Peyer's patch (tissue), 4 donors: ENCODE measurements at regions not wholly inside any gene's neighbourhood (a gene's known extent, or its start where the extent isn't known, plus 50 kb on each side); places are given as distances from the start of the nearest gene placed in this dataset.

Experiments used
- DNase-seq, 3 donors: peaks; one replicate each; pipeline ENCODE4 v3.0.0-alpha.2; 2017 to 2019
- H3K27ac ChIP-seq, 4 donors: fragments of 200-600 bp; sonication (generic); one replicate each; pipeline ENCODE4 v1.5.1; 2016 to 2019
- H3K27me3 ChIP-seq, 2 donors: fragments of 200-600 bp; sonication (generic); one replicate each; pipeline ENCODE4 v1.5.1; 2019
- H3K36me3 ChIP-seq, 3 donors: fragments of 200-600 bp; sonication (generic); one replicate each; pipeline ENCODE4 v1.5.1; 2016 to 2019
- H3K4me1 ChIP-seq, 4 donors: fragments of 200-600 bp; sonication (generic); one replicate each; pipeline ENCODE4 v1.5.1; 2016 to 2019
- H3K4me3 ChIP-seq, 4 donors: fragments of 200-600 bp; sonication (generic); 1 replicate in 3 of 4; 2 replicates in 1 of 4; pipeline ENCODE4 v1.5.1; 2016 to 2019; ENCODE audit warnings: mild to moderate bottlenecking in 1 of 4
- H3K9me3 ChIP-seq, 4 donors: fragments of 200-600 bp; sonication (generic); one replicate each; pipeline ENCODE4 v1.5.1; 2016 to 2019; ENCODE audit warnings: mild to moderate bottlenecking in 1 of 4
- POLR2A ChIP-seq, 2 donors: fragments of 450-650 bp; IDR thresholded peaks; one replicate each; pipeline ENCODE4 v1.5.1; 2017; ENCODE audit warnings: antibody characterized with exemption in 2 of 2, mild to moderate bottlenecking in 2 of 2, moderate library complexity in 2 of 2
- TF ChIP-seq, protein P1 (sequence below), 6 experiments: fragments of 450-650 bp in 4 of 6; fragments of 200-600 bp in 2 of 6; sonication (generic) in 1 of 6; IDR thresholded peaks; one replicate each; pipeline ENCODE4 v1.5.1; 2017 to 2019; ENCODE audit warnings: antibody characterized with exemption in 6 of 6, mild to moderate bottlenecking in 3 of 6, moderate library complexity in 1 of 6

DNA sequence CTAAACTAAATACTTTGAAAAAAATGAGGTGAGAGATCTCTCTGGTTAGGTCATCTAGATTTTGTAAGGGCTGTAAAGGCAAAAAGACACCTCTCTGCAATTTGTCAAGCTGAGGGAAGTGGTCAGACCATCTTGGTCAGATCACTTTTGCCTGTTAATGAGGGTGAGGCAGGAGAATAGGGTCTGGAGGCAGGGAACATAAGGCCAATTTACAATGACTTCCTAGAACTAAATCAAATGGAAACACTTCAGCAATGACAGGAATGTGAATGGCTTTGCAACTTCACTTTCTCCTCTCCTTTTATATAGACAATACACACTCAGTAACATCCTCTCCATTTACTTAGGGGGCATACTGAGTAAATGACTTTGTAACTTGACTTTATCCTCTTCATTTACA, 1653.4 kb downstream of the SLITRK5 start:
- no peaks in the 10 kb centered on the region for H3K4me1 ChIP-seq
- TF ChIP-seq, protein P1, sequence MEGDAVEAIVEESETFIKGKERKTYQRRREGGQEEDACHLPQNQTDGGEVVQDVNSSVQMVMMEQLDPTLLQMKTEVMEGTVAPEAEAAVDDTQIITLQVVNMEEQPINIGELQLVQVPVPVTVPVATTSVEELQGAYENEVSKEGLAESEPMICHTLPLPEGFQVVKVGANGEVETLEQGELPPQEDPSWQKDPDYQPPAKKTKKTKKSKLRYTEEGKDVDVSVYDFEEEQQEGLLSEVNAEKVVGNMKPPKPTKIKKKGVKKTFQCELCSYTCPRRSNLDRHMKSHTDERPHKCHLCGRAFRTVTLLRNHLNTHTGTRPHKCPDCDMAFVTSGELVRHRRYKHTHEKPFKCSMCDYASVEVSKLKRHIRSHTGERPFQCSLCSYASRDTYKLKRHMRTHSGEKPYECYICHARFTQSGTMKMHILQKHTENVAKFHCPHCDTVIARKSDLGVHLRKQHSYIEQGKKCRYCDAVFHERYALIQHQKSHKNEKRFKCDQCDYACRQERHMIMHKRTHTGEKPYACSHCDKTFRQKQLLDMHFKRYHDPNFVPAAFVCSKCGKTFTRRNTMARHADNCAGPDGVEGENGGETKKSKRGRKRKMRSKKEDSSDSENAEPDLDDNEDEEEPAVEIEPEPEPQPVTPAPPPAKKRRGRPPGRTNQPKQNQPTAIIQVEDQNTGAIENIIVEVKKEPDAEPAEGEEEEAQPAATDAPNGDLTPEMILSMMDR (IDR thresholded peaks at IDR 0.05) = no peak
- no peak for TF ChIP-seq POLR2A (IDR thresholded peaks at IDR 0.05)
- H3K9me3 ChIP-seq = no peaks in the 10 kb centered on the region
- no peak for DNase-seq
- H3K4me3 ChIP-seq = no peak overlapping the region
- H3K27me3 ChIP-seq = no peaks in the 10 kb centered on the region
- H3K27ac ChIP-seq = no peak overlapping the region
- H3K36me3 ChIP-seq = no peaks in the 10 kb centered on the region

DNA sequence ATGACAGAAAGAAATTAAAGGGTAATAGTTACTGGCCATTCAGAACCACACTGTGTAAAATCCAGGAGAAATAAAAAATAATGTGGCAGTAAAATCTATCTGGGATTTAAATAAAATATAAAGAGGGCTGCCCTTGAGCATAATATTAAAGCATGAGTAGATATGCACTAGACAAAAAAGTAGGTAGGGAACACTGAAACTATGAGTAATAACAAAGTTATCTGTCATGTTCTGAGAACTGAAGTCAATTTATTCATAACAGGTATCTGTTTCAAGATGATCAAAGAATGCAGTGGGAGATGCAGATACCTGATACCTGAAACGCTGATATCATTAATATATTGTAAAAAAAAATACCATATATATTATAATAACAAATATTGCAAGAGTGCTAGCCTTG, 1672.0 kb downstream of the SLITRK5 start:
- H3K4me3 ChIP-seq = no peak overlapping the region
- no peak overlapping the region for H3K27ac ChIP-seq
- H3K4me1 ChIP-seq = no peaks in the 10 kb centered on the region
- no peaks in the 10 kb centered on the region for H3K9me3 ChIP-seq
- no peaks in the 10 kb centered on the region for H3K27me3 ChIP-seq
- no peaks in the 10 kb centered on the region for H3K36me3 ChIP-seq
- TF ChIP-seq, protein P1 (IDR thresholded peaks at IDR 0.05) = no peak
- no peak for TF ChIP-seq POLR2A (IDR thresholded peaks at IDR 0.05)
- DNase-seq = no peak

DNA sequence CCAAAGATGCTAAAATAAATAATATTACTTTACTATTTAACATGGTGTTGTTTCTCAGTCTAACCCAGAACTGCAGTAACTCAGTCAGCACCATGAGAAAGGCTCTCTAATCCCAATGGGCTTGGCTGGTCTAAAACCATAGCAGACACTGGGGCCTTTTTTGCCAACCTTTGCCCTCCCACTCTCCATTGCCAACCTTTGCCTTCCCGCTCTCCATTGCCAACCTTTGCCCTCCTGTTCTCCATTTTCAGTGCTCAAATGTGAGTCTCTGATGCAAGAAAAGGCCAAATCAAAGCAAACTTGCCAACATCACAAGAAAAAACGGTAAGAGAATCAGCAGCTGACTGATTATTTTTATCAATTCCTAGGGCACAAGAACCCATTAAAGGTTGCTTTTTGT, 1681.2 kb downstream of the SLITRK5 start:
- no peaks in the 10 kb centered on the region for H3K27me3 ChIP-seq
- no peak for DNase-seq
- H3K27ac ChIP-seq = no peak overlapping the region
- H3K4me3 ChIP-seq = no peak overlapping the region
- H3K4me1 ChIP-seq = no peaks in the 10 kb centered on the region
- no peak for TF ChIP-seq POLR2A (IDR thresholded peaks at IDR 0.05)
- TF ChIP-seq, protein P1 (IDR thresholded peaks at IDR 0.05) = no peak
- no peaks in the 10 kb centered on the region for H3K36me3 ChIP-seq
- no peaks in the 10 kb centered on the region for H3K9me3 ChIP-seq

DNA sequence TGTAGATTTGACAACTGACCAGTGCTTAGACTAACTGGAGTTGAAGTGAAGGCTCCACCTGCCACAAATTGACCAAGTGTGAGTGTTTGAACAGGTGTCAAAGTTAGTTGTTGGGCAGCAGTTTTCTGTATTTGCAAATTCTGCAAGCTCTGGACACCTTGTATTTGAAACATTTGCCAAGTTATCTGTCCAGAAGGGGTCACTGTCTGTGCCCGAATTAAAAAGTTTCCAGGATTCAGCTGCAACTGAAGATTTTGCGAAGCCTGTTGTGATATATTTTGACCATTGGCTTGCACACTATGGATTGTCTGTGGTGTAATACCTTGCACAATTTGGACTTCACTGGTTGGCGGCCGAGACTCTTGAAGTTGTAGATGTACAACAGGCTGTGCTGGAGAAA, 1690.7 kb downstream of the SLITRK5 start:
- Histone ChIP-seq H3K9me3 (no peaks in the 10 kb centered on the region), H3K27ac (no peak overlapping the region), H3K27me3 (no peaks in the 10 kb centered on the region), H3K4me1 (no peaks in the 10 kb centered on the region), H3K36me3 (no peaks in the 10 kb centered on the region), H3K4me3 (no peak overlapping the region)
- TF ChIP-seq, protein P1 (IDR thresholded peaks at IDR 0.05) = no peak
- TF ChIP-seq POLR2A (IDR thresholded peaks at IDR 0.05) = no peak
- no peak for DNase-seq

DNA sequence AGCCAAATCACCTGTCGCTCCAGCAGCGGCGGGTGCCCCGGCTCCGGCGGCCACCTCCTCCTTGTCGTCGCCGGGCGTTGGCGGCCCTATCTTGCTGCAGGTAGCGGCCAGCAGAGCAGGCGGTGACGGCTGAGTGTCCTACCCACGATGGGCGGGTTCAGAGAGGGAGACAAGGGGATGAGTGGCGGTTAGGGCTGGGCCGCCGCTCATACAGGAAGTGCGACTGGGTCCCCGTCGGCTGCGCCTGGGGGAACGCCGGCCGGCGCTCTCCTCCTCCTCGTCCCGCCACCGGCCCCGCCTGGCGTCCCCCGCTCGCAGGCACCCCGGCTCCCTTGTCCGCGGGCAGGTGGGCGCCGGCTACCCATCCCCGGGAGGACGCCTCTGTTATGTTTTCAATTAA, 1692.0 kb downstream of the SLITRK5 start:
- Histone ChIP-seq H3K4me3 (no peak overlapping the region), H3K27ac (no peak overlapping the region), H3K9me3 (no peaks in the 10 kb centered on the region), H3K27me3 (no peaks in the 10 kb centered on the region), H3K4me1 (no peaks in the 10 kb centered on the region), H3K36me3 (no peaks in the 10 kb centered on the region)
- no peak for DNase-seq
- no peak for TF ChIP-seq POLR2A (IDR thresholded peaks at IDR 0.05)
- TF ChIP-seq, protein P1 (IDR thresholded peaks at IDR 0.05) = no peak

DNA sequence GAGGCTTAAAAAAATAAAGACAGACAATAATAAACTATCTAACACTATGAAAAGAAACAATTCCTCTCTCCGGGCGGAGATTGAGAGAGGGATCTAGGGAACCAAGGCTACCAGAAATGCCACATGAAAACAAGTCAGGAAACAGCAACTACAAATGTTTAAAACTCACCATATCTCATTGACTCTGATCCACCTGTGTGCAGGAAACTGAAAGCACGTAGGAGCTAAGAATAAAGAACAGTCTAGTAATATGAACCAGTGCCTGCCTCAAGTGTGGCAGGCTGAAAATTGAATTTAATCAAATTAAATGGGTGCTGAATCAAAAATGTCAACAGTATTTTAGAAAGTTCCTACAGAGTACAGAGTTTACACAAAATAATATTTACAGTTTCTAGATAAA, 1701.0 kb downstream of the SLITRK5 start:
- TF ChIP-seq, protein P1 (IDR thresholded peaks at IDR 0.05) = no peak
- no peak for TF ChIP-seq POLR2A (IDR thresholded peaks at IDR 0.05)
- no peaks in the 10 kb centered on the region for H3K27me3 ChIP-seq
- no peaks in the 10 kb centered on the region for H3K36me3 ChIP-seq
- no peak overlapping the region for H3K27ac ChIP-seq
- H3K4me1 ChIP-seq = no peaks in the 10 kb centered on the region
- no peak overlapping the region for H3K4me3 ChIP-seq
- no peak for DNase-seq
- H3K9me3 ChIP-seq = no peaks in the 10 kb centered on the region
